B cell (primary cell): ENCODE measurements at regions not wholly inside any gene's neighbourhood (a gene's known extent, or its start where the extent isn't known, plus 50 kb on each side); places are given as distances from the start of the nearest gene placed in this dataset.

Experiments
- ATAC-seq: fragments of 200-7000 bp; cut with Tn5 transposase; one replicate; pipeline ENCODE4 v1.10.0; 2021; ENCODE audit warnings: low read depth, mild to moderate bottlenecking, moderate number of reproducible peaks, moderate library complexity
- CTCF ChIA-PET: fragments of 350-600 bp; sonication (Branson Sonifier 250); formaldehyde crosslinking; loops from one replicate; lab custom pipeline; 2021; ENCODE audit warnings: antibody characterized with exemption, inconsistent platforms; lab: Charles Lee
- POLR2A ChIA-PET: fragments of 350-600 bp; sonication (Branson Sonifier 250); formaldehyde crosslinking; loops from one replicate; lab custom pipeline; 2021; ENCODE audit warnings: antibody characterized with exemption; lab: Charles Lee
- DNase-seq: peaks from one replicate; pipeline ENCODE4 v3.0.0; 2013
- H2AFZ ChIP-seq: 2 replicates; pipeline ENCODE4 v1.6.1; 2012; ENCODE audit warnings: mild to moderate bottlenecking, low read depth, low read length; ENCODE audit not compliant: insufficient read depth, poor library complexity, severe bottlenecking
- H3K27ac ChIP-seq, 2 donors: 1 replicate in 1 of 2; 2 replicates in 1 of 2; pipeline ENCODE4 v1.5.1; 2012 to 2013; ENCODE audit warnings: low read length in 2 of 2, mild to moderate bottlenecking in 2 of 2, moderate library complexity in 1 of 2
- H3K27me3 ChIP-seq, 4 experiments: fragments of 200-600 bp in 1 of 4; sonication (generic) in 1 of 4; replicated peaks in 1 of 4; 1 replicate in 2 of 4; 2 replicates in 2 of 4; pipeline versions ENCODE4 v1.6.1 to v1.7.0; 2013 to 2016; ENCODE audit warnings: low read length in 3 of 4, mild to moderate bottlenecking in 2 of 4, mixed read lengths in 1 of 4, moderate library complexity in 1 of 4; ENCODE audit not compliant: insufficient read depth in 4 of 4, control insufficient read depth in 3 of 4; ENCODE audit errors: control extremely low read depth in 1 of 4
- H3K36me3 ChIP-seq, 2 experiments: replicated peaks in 1 of 2; 1 replicate in 1 of 2; 2 replicates in 1 of 2; pipeline versions ENCODE4 v1.6.1 to v1.7.1; 2013; ENCODE audit warnings: low read length in 1 of 2; ENCODE audit not compliant: insufficient read depth in 2 of 2, control insufficient read depth in 1 of 2; ENCODE audit errors: control extremely low read depth in 1 of 2, extremely low read depth in 1 of 2
- H3K4me1 ChIP-seq, 2 donors: fragments of 200-600 bp in 1 of 2; sonication (generic) in 1 of 2; 1 replicate in 1 of 2; 2 replicates in 1 of 2; pipeline versions ENCODE4 v1.5.1 to v1.6.1; 2013 to 2017; ENCODE audit warnings: low read length in 2 of 2; ENCODE audit not compliant: control insufficient read depth in 2 of 2, insufficient read depth in 2 of 2
- H3K4me2 ChIP-seq: replicated peaks from 2 replicates; pipeline ENCODE3; 2012; ENCODE audit warnings: mild to moderate bottlenecking, low read depth, low read length; ENCODE audit not compliant: poor library complexity, severe bottlenecking
- H3K4me3 ChIP-seq, 5 experiments: fragments of 200-600 bp in 1 of 5; sonication (generic) in 1 of 5; 1 replicate in 3 of 5; 2 replicates in 2 of 5; pipeline versions ENCODE4 v1.5.1 to v1.7.0; 2011 to 2016; ENCODE audit warnings: low read length in 4 of 5, mild to moderate bottlenecking in 4 of 5, low read depth in 2 of 5, control low read depth in 1 of 5, moderate library complexity in 1 of 5; ENCODE audit not compliant: insufficient read depth in 1 of 5; ENCODE audit errors: control extremely low read depth in 1 of 5, extremely low read depth in 1 of 5
- H3K79me2 ChIP-seq: fragments of 200-600 bp; sonication (generic); one replicate; pipeline ENCODE4 v1.6.0; 2016; ENCODE audit warnings: low read length; ENCODE audit not compliant: control insufficient read depth, insufficient read depth
- H3K9ac ChIP-seq: fragments of 200-600 bp; sonication (generic); 2 replicates; pipeline ENCODE4 v1.6.1; 2017; ENCODE audit warnings: mild to moderate bottlenecking, low read length, moderate library complexity
- H3K9me3 ChIP-seq, 3 donors: one replicate each; pipeline versions ENCODE4 v1.6.1 to v1.7.1; 2013; ENCODE audit warnings: low read length in 2 of 3; ENCODE audit not compliant: control insufficient read depth in 2 of 3, insufficient read depth in 1 of 3; ENCODE audit errors: control extremely low read depth in 1 of 3
- H4K20me1 ChIP-seq: 2 replicates; pipeline ENCODE4 v1.6.0; 2012; ENCODE audit warnings: mild to moderate bottlenecking, low read length; ENCODE audit not compliant: insufficient read depth, control insufficient read depth, poor library complexity, severe bottlenecking
- H3K27ac Mint-ChIP-seq: one replicate; pipeline ENCODE4 v1.8.0; 2021; ENCODE audit warnings: mixed read lengths
- H3K27me3 Mint-ChIP-seq: one replicate; pipeline ENCODE4 v1.8.0; 2021; ENCODE audit warnings: mixed read lengths
- H3K4me1 Mint-ChIP-seq: one replicate; pipeline ENCODE4 v1.8.0; 2021; ENCODE audit warnings: mixed read lengths
- H3K4me3 Mint-ChIP-seq: one replicate; pipeline ENCODE4 v1.8.0; 2021; ENCODE audit warnings: mixed read lengths
- H3K9me3 Mint-ChIP-seq: one replicate; pipeline ENCODE4 v1.8.0; 2022; ENCODE audit warnings: mixed read lengths; ENCODE audit not compliant: insufficient read depth
- EZH2 ChIP-seq: IDR thresholded peaks from 2 replicates; pipeline ENCODE4 v1.6.1; 2012; ENCODE audit warnings: borderline replicate concordance, low read depth, mild to moderate bottlenecking, moderate library complexity, low read length; ENCODE audit not compliant: insufficient read depth, poor library complexity, severe bottlenecking
- WGBS: methylation state at CpG from one replicate; pipeline ENCODE4 v1.1.5; 2013; ENCODE audit warnings: missing lambda C conversion rate; ENCODE audit not compliant: insufficient coverage; 5-methylcytosine and 5-hydroxymethylcytosine counted together
- intact Hi-C: fragments of 100-400 bp; cut with micrococcal nuclease; formaldehyde crosslinking; loops from one replicate; pipeline ENCODE4 v1.10.0; 2022
- TF ChIP-seq, protein P1 (sequence below): fragments of 200-600 bp; IDR thresholded peaks from one replicate; pipeline ENCODE4 v1.8.0; 2022; ENCODE audit warnings: antibody characterized with exemption, mild to moderate bottlenecking

DNA sequence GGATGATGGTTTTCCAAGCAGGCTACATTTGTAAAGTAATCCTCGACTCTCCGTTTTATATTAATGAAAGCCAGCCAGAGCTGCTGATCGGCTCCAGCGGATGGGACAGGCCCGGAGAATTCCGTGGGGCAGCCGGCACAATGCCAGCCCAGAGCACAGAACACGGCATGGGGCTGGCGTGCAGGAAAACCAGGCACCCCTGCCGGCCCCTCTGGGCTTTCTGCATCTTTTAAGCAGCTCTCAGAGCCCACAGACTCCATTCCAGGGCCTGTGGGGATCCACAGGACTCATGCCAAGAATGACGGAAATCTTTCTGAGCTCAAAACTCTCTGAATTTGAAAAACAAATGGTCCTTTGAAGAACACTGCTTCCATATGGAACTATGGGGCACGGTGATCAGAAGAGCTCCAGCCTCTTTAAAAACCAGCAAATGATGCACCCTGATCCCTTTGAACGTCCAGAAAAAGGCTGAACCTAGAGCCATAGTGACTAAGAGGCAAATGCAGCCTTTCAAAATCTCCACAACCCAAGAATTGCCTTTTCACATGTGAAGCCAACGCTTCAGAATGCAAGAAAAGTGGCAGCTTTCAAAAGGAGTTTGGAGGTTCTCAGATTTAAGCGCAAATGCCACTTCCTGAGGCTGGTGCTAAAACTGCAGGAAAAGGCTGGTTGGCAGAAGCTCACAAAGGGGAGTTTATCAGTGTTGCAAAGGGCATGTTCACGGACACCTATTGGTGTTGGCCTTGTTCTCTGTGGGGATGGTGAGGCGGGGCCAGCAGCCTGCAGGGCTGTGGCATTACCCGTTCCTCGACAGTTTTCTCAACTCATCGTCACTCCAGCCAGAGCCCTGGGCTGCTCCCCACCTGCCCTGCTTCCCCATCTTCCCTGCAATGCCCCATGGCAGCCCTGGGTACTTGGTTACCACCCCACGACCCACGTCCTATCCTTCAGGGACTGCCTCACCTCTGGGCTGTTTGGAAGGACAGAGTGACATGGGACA, 212.5 kb downstream of the CTTN start:
- Mint-ChIP-seq H3K4me3 (no peak overlapping the region), H3K27me3 (peaks cover 5% of the 10 kb centered on the region), H3K4me1 (no peaks in the 10 kb centered on the region), H3K9me3 (no peaks in the 10 kb centered on the region), H3K27ac (no peak overlapping the region)
- no peaks in the 10 kb centered on the region for H4K20me1 ChIP-seq
- no peak overlapping the region for H3K4me3 ChIP-seq
- H2AFZ ChIP-seq, result no peak overlapping the region
- no peak overlapping the region for H3K9ac ChIP-seq
- no peaks in the 10 kb centered on the region for H3K4me1 ChIP-seq
- no peak overlapping the region for H3K4me2 ChIP-seq
- intact Hi-C loops, result no loop called here
- no peak overlapping the region for H3K27ac ChIP-seq
- DNase-seq (no peak), ATAC-seq (no peak)
- ChIA-PET CTCF (no interaction called here), POLR2A (no interaction called here)
- H3K27me3 ChIP-seq, result no peaks in the 10 kb centered on the region
- H3K36me3 ChIP-seq, result no peaks in the 10 kb centered on the region
- TF ChIP-seq EZH2, result no peak
- TF ChIP-seq, protein P1, sequence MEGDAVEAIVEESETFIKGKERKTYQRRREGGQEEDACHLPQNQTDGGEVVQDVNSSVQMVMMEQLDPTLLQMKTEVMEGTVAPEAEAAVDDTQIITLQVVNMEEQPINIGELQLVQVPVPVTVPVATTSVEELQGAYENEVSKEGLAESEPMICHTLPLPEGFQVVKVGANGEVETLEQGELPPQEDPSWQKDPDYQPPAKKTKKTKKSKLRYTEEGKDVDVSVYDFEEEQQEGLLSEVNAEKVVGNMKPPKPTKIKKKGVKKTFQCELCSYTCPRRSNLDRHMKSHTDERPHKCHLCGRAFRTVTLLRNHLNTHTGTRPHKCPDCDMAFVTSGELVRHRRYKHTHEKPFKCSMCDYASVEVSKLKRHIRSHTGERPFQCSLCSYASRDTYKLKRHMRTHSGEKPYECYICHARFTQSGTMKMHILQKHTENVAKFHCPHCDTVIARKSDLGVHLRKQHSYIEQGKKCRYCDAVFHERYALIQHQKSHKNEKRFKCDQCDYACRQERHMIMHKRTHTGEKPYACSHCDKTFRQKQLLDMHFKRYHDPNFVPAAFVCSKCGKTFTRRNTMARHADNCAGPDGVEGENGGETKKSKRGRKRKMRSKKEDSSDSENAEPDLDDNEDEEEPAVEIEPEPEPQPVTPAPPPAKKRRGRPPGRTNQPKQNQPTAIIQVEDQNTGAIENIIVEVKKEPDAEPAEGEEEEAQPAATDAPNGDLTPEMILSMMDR, result no peak
- WGBS, result 71% methylated on average over 17 of the region's 22 CpGs
- H3K9me3 ChIP-seq, result peaks cover 0 to 16% (median 0%) of the 10 kb centered on the region in 3 donors
- H3K79me2 ChIP-seq, result no peaks in the 10 kb centered on the region

DNA sequence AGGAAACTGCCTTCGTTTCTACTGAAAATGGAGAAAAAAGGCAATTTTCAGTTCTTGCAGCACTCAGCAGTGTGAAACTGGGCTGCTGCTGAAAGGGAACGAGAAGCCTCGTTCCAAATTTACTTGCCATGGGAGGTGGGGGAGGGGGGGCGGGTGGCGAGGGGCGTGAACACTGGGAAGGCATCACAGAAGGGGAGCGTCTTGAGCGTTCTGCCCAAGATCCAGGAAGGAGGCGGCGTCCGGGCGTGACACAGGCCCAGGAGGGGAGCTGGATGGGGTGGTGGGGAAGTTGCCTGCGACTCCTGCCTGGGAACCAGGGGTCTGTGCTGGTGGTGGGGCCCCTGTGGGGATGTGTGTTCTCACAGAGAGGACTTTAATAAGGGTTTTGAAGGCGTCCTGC, 213.5 kb downstream of the CTTN start:
- H3K27me3 Mint-ChIP-seq, result peaks cover 5% of the 10 kb centered on the region
- POLR2A ChIA-PET, result no interaction called here
- Histone ChIP-seq H2AFZ (no peak overlapping the region), H3K27me3 (no peaks in the 10 kb centered on the region), H3K36me3 (no peaks in the 10 kb centered on the region), H3K4me2 (no peak overlapping the region), H3K9me3 (peaks cover 0 to 24% (median 0%) of the 10 kb centered on the region in 3 donors), H3K27ac (no peak overlapping the region), H4K20me1 (no peaks in the 10 kb centered on the region), H3K4me1 (no peaks in the 10 kb centered on the region), H3K9ac (no peak overlapping the region), H3K79me2 (no peaks in the 10 kb centered on the region), H3K4me3 (no peak overlapping the region)
- H3K4me1 Mint-ChIP-seq, result no peaks in the 10 kb centered on the region
- no peak for ATAC-seq
- CTCF ChIA-PET, result no interaction called here
- no peaks in the 10 kb centered on the region for H3K9me3 Mint-ChIP-seq
- intact Hi-C loops, result no loop called here
- DNase-seq, result no peak
- no peak overlapping the region for H3K4me3 Mint-ChIP-seq
- WGBS, result 48% methylated on average over 12 of the region's 14 CpGs
- H3K27ac Mint-ChIP-seq, result no peak overlapping the region
- TF ChIP-seq, protein P1, result no peak
- no peak for TF ChIP-seq EZH2
